Mucosa of descending colon (tissue), 3 donors: ENCODE measurements at regions not wholly inside any gene's neighbourhood (a gene's known extent, or its start where the extent isn't known, plus 50 kb on each side); places are given as distances from the start of the nearest gene placed in this dataset.
"Not testable (repeated sequence)": the region's sequence is repeated elsewhere in the genome, so short reads cannot be mapped to it uniquely, and the experiment has no call there.

Experiments used
- ATAC-seq: fragments of 200-7000 bp; cut with Tn5 transposase; one replicate; pipeline ENCODE4 v1.9.1; 2020; ENCODE audit warnings: mild to moderate bottlenecking, moderate library complexity
- DNase-seq, 3 donors: peaks; one replicate each; pipeline ENCODE4 v3.0.0-alpha.2; 2020
- H3K36me3 ChIP-seq: fragments of 200-600 bp; one replicate; pipeline ENCODE4 v1.8.0; 2021; ENCODE audit warnings: low read depth, mild to moderate bottlenecking
- H3K4me1 ChIP-seq: fragments of 200-600 bp; one replicate; pipeline ENCODE4 v1.8.0; 2021; ENCODE audit warnings: low read depth, mild to moderate bottlenecking
- H3K4me3 ChIP-seq: fragments of 200-600 bp; one replicate; pipeline ENCODE4 v1.8.0; 2021; ENCODE audit warnings: mild to moderate bottlenecking
- H3K9me3 ChIP-seq: fragments of 200-600 bp; one replicate; pipeline ENCODE4 v1.8.0; 2021; ENCODE audit warnings: mild to moderate bottlenecking
- CTCF ChIP-seq: fragments of 200-600 bp; IDR thresholded peaks from one replicate; pipeline ENCODE4 v1.8.0; 2022; ENCODE audit warnings: antibody characterized with exemption, mild to moderate bottlenecking
- intact Hi-C, 2 donors: fragments of 100-400 bp; cut with DNase I in 1 of 2; cut with micrococcal nuclease in 1 of 2; formaldehyde crosslinking; loops; one replicate each; pipeline versions ENCODE4 v1.11.0 to v1.11.1; 2022; cut with DNase I, micrococcal nuclease
- donor health status: DM: no; HTN: no; CAD: no; lungs with moderate emphysema.
- donor health status: DM: no; HTN: no; CAD: no.
- donor health status: DM: no; HTN: yes; CAD: no.

DNA sequence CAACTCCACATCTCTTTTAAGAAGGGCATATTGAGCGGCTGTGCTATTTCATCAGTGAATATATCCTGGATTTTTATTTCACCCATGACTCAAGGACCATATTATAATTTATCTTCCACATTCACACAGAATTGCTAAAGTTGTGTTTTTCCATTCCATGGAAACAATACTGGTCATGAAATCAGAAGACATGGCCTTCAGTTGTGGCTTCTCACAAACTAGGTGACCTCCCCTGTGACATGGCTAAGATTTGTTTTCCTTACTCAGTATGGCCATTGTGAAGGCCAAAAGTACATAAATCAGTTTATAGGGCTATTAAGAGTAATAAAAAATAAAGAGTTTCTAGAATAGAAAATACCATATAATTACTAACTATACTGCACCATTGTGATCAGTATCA is 415.6 kb downstream of the OXSM start:
- H3K9me3 ChIP-seq: peaks cover 14% of the 10 kb centered on the region
- no peaks in the 10 kb centered on the region for H3K4me1 ChIP-seq
- ATAC-seq: no peak
- TF ChIP-seq CTCF: no peak
- no peaks in the 10 kb centered on the region for H3K36me3 ChIP-seq
- intact Hi-C loops: no loop called here
- no peak overlapping the region for H3K4me3 ChIP-seq
- no peak for DNase-seq

GRCh38 chr3:26208201-26208600 is 414.4 kb upstream of the LRRC3B start:
- DNase-seq (no peak), ATAC-seq (no peak)
- Histone ChIP-seq H3K4me1 (no peaks in the 10 kb centered on the region), H3K36me3 (no peaks in the 10 kb centered on the region), H3K4me3 (no peak overlapping the region), H3K9me3 (peaks cover 24% of the 10 kb centered on the region)
- intact Hi-C loops: no loop called here
- no peak for TF ChIP-seq CTCF

GRCh38 chr3:26229801-26230200 is 392.8 kb upstream of the LRRC3B start:
- ATAC-seq (no peak), DNase-seq (no peak)
- no peaks in the 10 kb centered on the region for H3K4me1 ChIP-seq
- no peak overlapping the region for H3K4me3 ChIP-seq
- intact Hi-C loops: no loop called here
- peaks cover 14% of the 10 kb centered on the region for H3K9me3 ChIP-seq
- H3K36me3 ChIP-seq: no peaks in the 10 kb centered on the region
- TF ChIP-seq CTCF: no peak

DNA sequence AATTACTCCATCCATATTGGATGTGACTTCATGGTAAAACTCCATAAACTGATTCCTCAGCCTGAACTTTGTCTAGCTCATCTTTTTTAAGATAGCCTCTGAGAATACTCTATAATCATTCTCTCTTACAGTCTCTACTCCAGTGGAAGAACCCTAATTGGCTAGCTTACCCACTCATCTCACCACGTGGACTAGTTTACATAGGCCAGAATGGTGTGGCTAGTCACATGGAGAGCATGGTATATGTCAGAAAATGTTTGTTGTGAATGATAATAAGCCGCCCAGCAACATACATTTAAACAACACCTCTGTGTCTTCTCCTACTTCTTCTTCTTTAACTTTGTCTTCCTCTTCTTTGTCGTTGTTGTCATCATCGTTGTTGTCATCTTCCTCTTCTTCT is 389.2 kb upstream of the LRRC3B start:
- DNase-seq (no peak), ATAC-seq (no peak)
- TF ChIP-seq CTCF: no peak
- Histone ChIP-seq H3K4me3 (no peak overlapping the region), H3K9me3 (peaks cover 16% of the 10 kb centered on the region), H3K4me1 (no peaks in the 10 kb centered on the region), H3K36me3 (no peaks in the 10 kb centered on the region)
- intact Hi-C loops: no loop called here

GRCh38 chr3:26236531-26236930 is 386.0 kb upstream of the LRRC3B start:
- DNase-seq (peak in 1 of 3 donors; percentile 5), ATAC-seq (no peak)
- Histone ChIP-seq H3K4me3 (no peak overlapping the region), H3K9me3 (peaks cover 16% of the 10 kb centered on the region), H3K4me1 (no peaks in the 10 kb centered on the region), H3K36me3 (no peaks in the 10 kb centered on the region)
- intact Hi-C loops: no loop called here
- no peak for TF ChIP-seq CTCF

DNA sequence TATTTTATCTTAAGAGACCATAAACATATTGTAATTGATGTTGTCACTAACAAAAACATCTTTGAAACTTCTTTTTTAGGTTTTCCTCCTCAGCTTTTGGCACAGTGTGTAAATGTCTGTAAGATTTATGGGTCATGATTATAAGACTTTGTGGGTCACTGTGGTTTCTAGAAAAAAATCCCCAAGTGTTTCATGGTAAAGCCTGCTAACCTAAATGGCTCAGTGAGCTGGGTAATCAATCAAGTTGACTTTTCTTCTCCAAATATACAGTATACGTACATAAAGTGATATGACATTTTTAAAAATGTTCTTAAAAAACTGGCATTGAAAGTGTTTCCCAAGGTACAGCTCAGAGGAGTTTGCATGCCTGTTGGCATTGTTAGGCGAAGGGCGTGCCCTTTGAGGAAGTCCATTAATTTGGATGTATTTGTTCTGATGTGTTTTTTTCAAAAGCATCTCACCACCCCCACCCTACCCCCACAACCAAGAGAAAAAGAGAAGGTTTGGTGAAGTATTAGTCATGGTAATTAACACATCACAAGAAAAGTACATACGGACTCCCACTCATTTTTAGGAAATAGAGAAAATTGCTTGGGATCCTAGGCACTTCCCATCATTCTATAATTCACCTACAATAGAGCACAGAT is 385.4 kb upstream of the LRRC3B start:
- H3K36me3 ChIP-seq: no peaks in the 10 kb centered on the region
- ATAC-seq (no peak), DNase-seq (no peak)
- peaks cover 18% of the 10 kb centered on the region for H3K9me3 ChIP-seq
- H3K4me1 ChIP-seq: no peaks in the 10 kb centered on the region
- no peak overlapping the region for H3K4me3 ChIP-seq
- TF ChIP-seq CTCF: no peak
- intact Hi-C loops: no loop called here

- H3K4me1 ChIP-seq, ATAC-seq, DNase-seq, H3K4me3 ChIP-seq, H3K36me3 ChIP-seq, intact Hi-C loops, H3K9me3 ChIP-seq: not testable (repeated sequence)
Measured at GRCh38 chr3:26244586-26244985, 378.0 kb upstream of the LRRC3B start.
